ENCODE measurements at regions not wholly inside any gene's neighbourhood (a gene's known extent, or its start where the extent isn't known, plus 50 kb on each side); places are given as distances from the start of the nearest gene placed in this dataset.

DNA sequence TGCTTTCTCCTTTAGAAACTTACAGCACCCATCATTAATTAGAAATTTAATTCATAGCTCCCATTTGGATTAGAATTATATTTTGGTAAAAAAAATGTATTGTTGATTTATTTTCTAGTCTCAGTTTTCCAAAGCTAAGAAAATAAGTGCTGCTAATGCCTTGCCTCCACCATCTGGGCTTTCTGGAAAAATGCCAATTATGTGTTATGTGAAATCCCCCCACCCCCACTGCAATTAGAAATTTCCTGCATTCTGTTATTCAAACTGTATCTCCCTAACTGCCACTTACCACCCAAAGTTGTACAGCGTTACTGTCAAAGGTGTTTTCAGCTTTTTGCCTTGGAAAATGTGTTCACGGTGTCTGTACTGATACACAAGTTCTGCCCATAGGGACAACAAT lies 617.2 kb upstream of the UBE2E2 start:
- TF ChIP-seq CTCF (IDR thresholded peaks at IDR 0.05) (no peak), EZH2phosphoT487 (IDR thresholded peaks at IDR 0.05; ENCODE audit: borderline replicate concordance, low read depth) (no peak), GATA2 (CRISPR knock-in tag; IDR thresholded peaks at IDR 0.05) (no peak), YY1 (IDR thresholded peaks at IDR 0.05; ENCODE audit: low read depth) (no peak), JUND (IDR thresholded peaks at IDR 0.05) (no peak), MXI1 (IDR thresholded peaks at IDR 0.05; ENCODE audit: low read depth, low read length) (no peak), POLR2AphosphoS5 (IDR thresholded peaks at IDR 0.05; ENCODE audit: low read depth, low read length) (no peak), RXRA (IDR thresholded peaks at IDR 0.05; ENCODE audit: borderline replicate concordance, low read depth) (no peak), GABPA (IDR thresholded peaks at IDR 0.05; ENCODE audit: low read depth) (no peak)
- TF ChIP-seq, protein P1, sequence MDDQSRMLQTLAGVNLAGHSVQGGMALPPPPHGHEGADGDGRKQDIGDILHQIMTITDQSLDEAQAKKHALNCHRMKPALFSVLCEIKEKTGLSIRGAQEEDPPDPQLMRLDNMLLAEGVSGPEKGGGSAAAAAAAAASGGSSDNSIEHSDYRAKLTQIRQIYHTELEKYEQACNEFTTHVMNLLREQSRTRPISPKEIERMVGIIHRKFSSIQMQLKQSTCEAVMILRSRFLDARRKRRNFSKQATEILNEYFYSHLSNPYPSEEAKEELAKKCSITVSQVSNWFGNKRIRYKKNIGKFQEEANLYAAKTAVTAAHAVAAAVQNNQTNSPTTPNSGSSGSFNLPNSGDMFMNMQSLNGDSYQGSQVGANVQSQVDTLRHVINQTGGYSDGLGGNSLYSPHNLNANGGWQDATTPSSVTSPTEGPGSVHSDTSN (IDR thresholded peaks at IDR 0.05) = no peak
- TF ChIP-seq, protein P2, sequence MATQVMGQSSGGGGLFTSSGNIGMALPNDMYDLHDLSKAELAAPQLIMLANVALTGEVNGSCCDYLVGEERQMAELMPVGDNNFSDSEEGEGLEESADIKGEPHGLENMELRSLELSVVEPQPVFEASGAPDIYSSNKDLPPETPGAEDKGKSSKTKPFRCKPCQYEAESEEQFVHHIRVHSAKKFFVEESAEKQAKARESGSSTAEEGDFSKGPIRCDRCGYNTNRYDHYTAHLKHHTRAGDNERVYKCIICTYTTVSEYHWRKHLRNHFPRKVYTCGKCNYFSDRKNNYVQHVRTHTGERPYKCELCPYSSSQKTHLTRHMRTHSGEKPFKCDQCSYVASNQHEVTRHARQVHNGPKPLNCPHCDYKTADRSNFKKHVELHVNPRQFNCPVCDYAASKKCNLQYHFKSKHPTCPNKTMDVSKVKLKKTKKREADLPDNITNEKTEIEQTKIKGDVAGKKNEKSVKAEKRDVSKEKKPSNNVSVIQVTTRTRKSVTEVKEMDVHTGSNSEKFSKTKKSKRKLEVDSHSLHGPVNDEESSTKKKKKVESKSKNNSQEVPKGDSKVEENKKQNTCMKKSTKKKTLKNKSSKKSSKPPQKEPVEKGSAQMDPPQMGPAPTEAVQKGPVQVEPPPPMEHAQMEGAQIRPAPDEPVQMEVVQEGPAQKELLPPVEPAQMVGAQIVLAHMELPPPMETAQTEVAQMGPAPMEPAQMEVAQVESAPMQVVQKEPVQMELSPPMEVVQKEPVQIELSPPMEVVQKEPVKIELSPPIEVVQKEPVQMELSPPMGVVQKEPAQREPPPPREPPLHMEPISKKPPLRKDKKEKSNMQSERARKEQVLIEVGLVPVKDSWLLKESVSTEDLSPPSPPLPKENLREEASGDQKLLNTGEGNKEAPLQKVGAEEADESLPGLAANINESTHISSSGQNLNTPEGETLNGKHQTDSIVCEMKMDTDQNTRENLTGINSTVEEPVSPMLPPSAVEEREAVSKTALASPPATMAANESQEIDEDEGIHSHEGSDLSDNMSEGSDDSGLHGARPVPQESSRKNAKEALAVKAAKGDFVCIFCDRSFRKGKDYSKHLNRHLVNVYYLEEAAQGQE (IDR thresholded peaks at IDR 0.05; ENCODE audit: low read depth, low read length) = no peak

Measured in SK-N-SH (cell line).